IMR-90 (cell line): ENCODE measurements at regions not wholly inside any gene's neighbourhood (a gene's known extent, or its start where the extent isn't known, plus 50 kb on each side); places are given as distances from the start of the nearest gene placed in this dataset.

Experiments
- ATAC-seq: fragments of 200-7000 bp; cut with Tn5 transposase; 2 replicates; pipeline ENCODE4 v1.9.1; 2020; ENCODE audit warnings: low read depth, mild to moderate bottlenecking, moderate library complexity
- BruUV-seq: library from RNA; stranded (reverse); fragments of 400-500 nt; replicated peaks from 2 replicates; lab custom pipeline; 2021; lab: Mats Ljungman, UMichigan
- CTCF ChIA-PET: fragments of 300-600 bp; formaldehyde crosslinking; extraction: SDS; loops from one replicate; lab custom pipeline; 2021; ENCODE audit warnings: antibody characterized with exemption; lab: Yijun Ruan, JAX
- POLR2A ChIA-PET: fragments of 300-600 bp; sonication (Branson Sonifier 250); formaldehyde crosslinking; loops from one replicate; lab custom pipeline; 2022; ENCODE audit warnings: antibody characterized with exemption; ENCODE audit not compliant: unreplicated experiment; lab: Charles Lee
- DNase-seq: peaks from one replicate; pipeline ENCODE4 v3.0.0; 2013
- H2AFZ ChIP-seq: replicated peaks from 2 replicates; pipeline ENCODE3; 2013; ENCODE audit warnings: low read length, mild to moderate bottlenecking; ENCODE audit not compliant: poor library complexity
- H2AK5ac ChIP-seq: 2 replicates; pipeline ENCODE4 v1.6.1; 2013; ENCODE audit warnings: low read depth, low read length, inconsistent platforms
- H2AK9ac ChIP-seq: replicated peaks from 2 replicates; pipeline ENCODE3; 2013; ENCODE audit warnings: mild to moderate bottlenecking, low read depth, low read length, moderate library complexity; ENCODE audit not compliant: poor library complexity
- H2BK120ac ChIP-seq: 2 replicates; pipeline ENCODE4 v1.6.1; 2013; ENCODE audit warnings: low read depth, low read length, inconsistent platforms
- H2BK15ac ChIP-seq: 3 replicates; pipeline ENCODE4 v1.6.1; 2013; ENCODE audit warnings: low read depth, low read length, inconsistent platforms
- H2BK20ac ChIP-seq: 2 replicates; pipeline ENCODE4 v1.6.1; 2013; ENCODE audit warnings: low read depth, mild to moderate bottlenecking, inconsistent platforms, low read length, moderate library complexity
- H2BK5ac ChIP-seq: 2 replicates; pipeline ENCODE4 v1.6.1; 2013; ENCODE audit warnings: mild to moderate bottlenecking, low read depth, low read length, inconsistent platforms; ENCODE audit not compliant: poor library complexity, severe bottlenecking
- H3K14ac ChIP-seq: replicated peaks from 2 replicates; pipeline ENCODE4 v1.6.1; 2013; ENCODE audit warnings: low read depth, low read length, inconsistent platforms
- H3K18ac ChIP-seq: 2 replicates; pipeline ENCODE4 v1.6.1; 2013; ENCODE audit warnings: low read depth, low read length, control low read depth
- H3K23ac ChIP-seq: 2 replicates; pipeline ENCODE4 v1.6.1; 2013; ENCODE audit warnings: low read depth, low read length, inconsistent platforms
- H3K27ac ChIP-seq: 2 replicates; pipeline ENCODE4 v1.5.1; 2013; ENCODE audit warnings: mild to moderate bottlenecking, control low read depth, low read length; ENCODE audit not compliant: insufficient read depth
- H3K27me3 ChIP-seq: 2 replicates; pipeline ENCODE4 v1.6.1; 2013; ENCODE audit warnings: low read length; ENCODE audit not compliant: control insufficient read depth, insufficient read depth
- H3K36me3 ChIP-seq: 2 replicates; pipeline ENCODE4 v1.6.1; 2013; ENCODE audit warnings: low read length, mixed read lengths; ENCODE audit not compliant: control insufficient read depth, insufficient read depth
- H3K4ac ChIP-seq: 2 replicates; pipeline ENCODE4 v1.6.1; 2013; ENCODE audit warnings: low read depth, low read length, inconsistent platforms
- H3K4me1 ChIP-seq: 2 replicates; pipeline ENCODE4 v1.6.1; 2013; ENCODE audit warnings: low read length, mixed read lengths; ENCODE audit not compliant: control insufficient read depth, insufficient read depth
- H3K4me2 ChIP-seq: 2 replicates; pipeline ENCODE4 v1.6.1; 2013; ENCODE audit warnings: low read depth, mild to moderate bottlenecking, control low read depth, low read length, moderate library complexity
- H3K4me3 ChIP-seq: 2 replicates; pipeline ENCODE4 v1.5.1; 2013; ENCODE audit warnings: low read depth, mild to moderate bottlenecking, control low read depth, low read length, moderate library complexity; ENCODE audit not compliant: insufficient read depth
- H3K56ac ChIP-seq: 2 replicates; pipeline ENCODE4 v1.6.1; 2013; ENCODE audit warnings: low read length, inconsistent platforms; ENCODE audit not compliant: insufficient read depth; ENCODE audit errors: extremely low read depth
- H3K79me1 ChIP-seq, 2 experiments: 2 replicates each; pipeline ENCODE4 v1.6.1; 2013; ENCODE audit warnings: low read length in 2 of 2, inconsistent platforms in 1 of 2, low read depth in 1 of 2
- H3K9ac ChIP-seq: 2 replicates; pipeline ENCODE4 v1.6.1; 2013; ENCODE audit warnings: low read depth, low read length, control low read depth
- H3K9me1 ChIP-seq: 2 replicates; pipeline ENCODE4 v1.6.1; 2013; ENCODE audit warnings: low read length, inconsistent platforms; ENCODE audit not compliant: insufficient read depth
- H3K9me3 ChIP-seq: 2 replicates; pipeline ENCODE4 v1.6.1; 2013; ENCODE audit warnings: low read length; ENCODE audit not compliant: control insufficient read depth, insufficient read depth
- H4K20me1 ChIP-seq: 2 replicates; pipeline ENCODE4 v1.6.1; 2013; ENCODE audit warnings: low read length, inconsistent platforms; ENCODE audit not compliant: insufficient read depth
- H4K5ac ChIP-seq: 2 replicates; pipeline ENCODE4 v1.6.1; 2013; ENCODE audit warnings: mild to moderate bottlenecking, low read depth, low read length, control low read depth
- H4K8ac ChIP-seq, 2 experiments: 2 replicates each; pipeline ENCODE4 v1.6.1; 2013; ENCODE audit warnings: low read depth in 2 of 2, low read length in 2 of 2, control low read depth in 1 of 2, inconsistent platforms in 1 of 2
- H4K91ac ChIP-seq: 2 replicates; pipeline ENCODE4 v1.6.1; 2013; ENCODE audit warnings: low read depth, low read length, inconsistent platforms; ENCODE audit not compliant: insufficient read depth
- CEBPB ChIP-seq: IDR thresholded peaks from 2 replicates; pipeline ENCODE4 v1.6.1; 2012; ENCODE audit warnings: low read depth, low read length, improper control_type of control experiment
- CTCF ChIP-seq: conservative IDR thresholded peaks from 2 replicates; pipeline ENCODE4 v1.5.1; 2012; ENCODE audit warnings: mild to moderate bottlenecking, low read depth, low read length, improper control_type of control experiment
- FOS ChIP-seq: fragments of 150-350 bp; IDR thresholded peaks from 2 replicates; pipeline ENCODE4 v1.6.1; 2016; ENCODE audit warnings: low read depth, low read length
- MAZ ChIP-seq: IDR thresholded peaks from 2 replicates; pipeline ENCODE4 v1.6.1; 2012; ENCODE audit warnings: low read depth, mild to moderate bottlenecking, low read length, improper control_type of control experiment, moderate library complexity, borderline replicate concordance
- NFE2L2 ChIP-seq: fragments of 150-350 bp; IDR thresholded peaks from 2 replicates; pipeline ENCODE4 v1.6.1; 2016; ENCODE audit warnings: low read depth, mild to moderate bottlenecking, low read length
- POLR2A ChIP-seq: IDR thresholded peaks from 2 replicates; pipeline ENCODE4 v1.6.1; 2012; ENCODE audit warnings: mild to moderate bottlenecking, low read depth, low read length
- RAD21 ChIP-seq: IDR thresholded peaks from 2 replicates; pipeline ENCODE4 v1.6.1; 2012; ENCODE audit warnings: low read length, improper control_type of control experiment
- RFX5 ChIP-seq: IDR thresholded peaks from 2 replicates; pipeline ENCODE4 v1.8.0; 2012; ENCODE audit warnings: low read depth, mild to moderate bottlenecking, low read length, moderate library complexity
- SMC3 ChIP-seq: fragments of 150-350 bp; IDR thresholded peaks from 2 replicates; pipeline ENCODE4 v1.6.1; 2016; ENCODE audit warnings: low read depth, mild to moderate bottlenecking, antibody characterized with exemption, low read length, moderate library complexity
- WGBS, 2 experiments: methylation state at CpG; one replicate each; pipeline versions ENCODE4 v1.1.5 to v1.1.7; 2013; ENCODE audit warnings: missing lambda C conversion rate in 2 of 2; ENCODE audit not compliant: insufficient read length in 1 of 2; ENCODE audit errors: extremely low coverage in 2 of 2; 5-methylcytosine and 5-hydroxymethylcytosine counted together
- dilution Hi-C: fragments of 300-500 bp; cut with HindIII; formaldehyde crosslinking; loops from one replicate; pipeline ENCODE4 v1.14.3; 2018; ENCODE audit warnings: low sequenced_read_pairs; ENCODE audit not compliant: unreplicated experiment
- in situ Hi-C: fragments of 300-500 bp; cut with MboI; formaldehyde crosslinking; loops from 3 replicates; pipeline ENCODE4 v1.14.3; 2019; ENCODE audit warnings: low sequenced_read_pairs, inconsistent platforms, mixed read lengths
- intact Hi-C: fragments of 100-400 bp; cut with micrococcal nuclease; formaldehyde crosslinking; loops from 2 replicates; pipeline ENCODE4 v1.10.0; 2022
- TF ChIP-seq, protein P1 (sequence below): fragments of 150-350 bp; IDR thresholded peaks from 2 replicates; pipeline ENCODE4 v1.6.1; 2016; ENCODE audit warnings: low read depth, mild to moderate bottlenecking, low read length, moderate library complexity, borderline replicate concordance
- TF ChIP-seq, protein P2 (sequence below): fragments of 150-350 bp; IDR thresholded peaks from 2 replicates; pipeline ENCODE4 v1.6.1; 2017; ENCODE audit warnings: mild to moderate bottlenecking, antibody characterized with exemption, low read length, low read depth

DNA sequence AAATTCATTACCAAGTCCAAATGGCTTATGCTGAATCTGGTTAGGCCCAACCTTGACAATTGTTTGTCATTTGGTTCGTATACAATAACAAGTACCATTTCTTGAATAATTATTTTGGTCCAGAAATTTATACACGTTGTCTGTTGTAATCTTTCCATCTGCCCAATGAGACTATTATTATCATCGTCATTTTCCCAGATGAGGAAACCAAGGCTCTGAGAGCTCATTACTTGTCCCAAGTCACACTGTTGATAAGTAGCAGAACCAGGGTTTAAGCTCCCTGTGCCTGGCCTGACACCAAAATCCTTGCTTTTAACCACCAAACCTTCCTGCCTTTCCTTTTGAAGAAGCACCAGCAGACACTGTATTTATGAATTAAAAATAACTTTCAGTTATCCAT, 81.3 kb downstream of the RGS2 start:
- Histone ChIP-seq H3K36me3 (no peaks in the 10 kb centered on the region), H2AK9ac (no peak overlapping the region), H3K9ac (no peak overlapping the region), H3K4me1 (no peaks in the 10 kb centered on the region), H2BK5ac (no peak overlapping the region), H4K5ac (no peak overlapping the region), H3K18ac (no peak overlapping the region), H3K79me1 (no peaks in the 10 kb centered on the region), H3K27ac (no peak overlapping the region), H2BK120ac (no peak overlapping the region), H3K14ac (no peak overlapping the region), H3K4me3 (no peak overlapping the region), H4K20me1 (no peaks in the 10 kb centered on the region), H3K4ac (no peak overlapping the region), H3K9me3 (no peaks in the 10 kb centered on the region), H3K56ac (no peak overlapping the region), H4K8ac (no peak overlapping the region), H3K9me1 (no peaks in the 10 kb centered on the region), H2BK15ac (no peak overlapping the region), H3K27me3 (no peaks in the 10 kb centered on the region), H2AFZ (no peak overlapping the region), H3K23ac (no peak overlapping the region), H2AK5ac (no peak overlapping the region), H2BK20ac (no peak overlapping the region), H4K91ac (no peak overlapping the region), H3K4me2 (no peak overlapping the region)
- CTCF ChIA-PET: no interaction called here
- BruUV-seq: no TSS peak
- ATAC-seq (no peak), DNase-seq (no peak)
- POLR2A ChIA-PET: no interaction called here
- TF ChIP-seq, protein P1, sequence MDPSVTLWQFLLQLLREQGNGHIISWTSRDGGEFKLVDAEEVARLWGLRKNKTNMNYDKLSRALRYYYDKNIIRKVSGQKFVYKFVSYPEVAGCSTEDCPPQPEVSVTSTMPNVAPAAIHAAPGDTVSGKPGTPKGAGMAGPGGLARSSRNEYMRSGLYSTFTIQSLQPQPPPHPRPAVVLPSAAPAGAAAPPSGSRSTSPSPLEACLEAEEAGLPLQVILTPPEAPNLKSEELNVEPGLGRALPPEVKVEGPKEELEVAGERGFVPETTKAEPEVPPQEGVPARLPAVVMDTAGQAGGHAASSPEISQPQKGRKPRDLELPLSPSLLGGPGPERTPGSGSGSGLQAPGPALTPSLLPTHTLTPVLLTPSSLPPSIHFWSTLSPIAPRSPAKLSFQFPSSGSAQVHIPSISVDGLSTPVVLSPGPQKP: no peak
- TF ChIP-seq SMC3 (no peak), CTCF (no peak), POLR2A (no peak), RFX5 (no peak), NFE2L2 (no peak), RAD21 (no peak), CEBPB (no peak), FOS (no peak), MAZ (no peak)
- TF ChIP-seq, protein P2, sequence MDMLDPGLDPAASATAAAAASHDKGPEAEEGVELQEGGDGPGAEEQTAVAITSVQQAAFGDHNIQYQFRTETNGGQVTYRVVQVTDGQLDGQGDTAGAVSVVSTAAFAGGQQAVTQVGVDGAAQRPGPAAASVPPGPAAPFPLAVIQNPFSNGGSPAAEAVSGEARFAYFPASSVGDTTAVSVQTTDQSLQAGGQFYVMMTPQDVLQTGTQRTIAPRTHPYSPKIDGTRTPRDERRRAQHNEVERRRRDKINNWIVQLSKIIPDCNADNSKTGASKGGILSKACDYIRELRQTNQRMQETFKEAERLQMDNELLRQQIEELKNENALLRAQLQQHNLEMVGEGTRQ: no peak
- dilution Hi-C loops (no loop called here), in situ Hi-C loops (no loop called here), intact Hi-C loops (no loop called here)
- WGBS, 2 experiments: no CpG with 5 or more reads among the region's 3 CpGs
